ENCODE measurements at regions not wholly inside any gene's neighbourhood (a gene's known extent, or its start where the extent isn't known, plus 50 kb on each side); places are given as distances from the start of the nearest gene placed in this dataset.
"Not testable (repeated sequence)": the region's sequence is repeated elsewhere in the genome, so short reads cannot be mapped to it uniquely, and the experiment has no call there.

DNA sequence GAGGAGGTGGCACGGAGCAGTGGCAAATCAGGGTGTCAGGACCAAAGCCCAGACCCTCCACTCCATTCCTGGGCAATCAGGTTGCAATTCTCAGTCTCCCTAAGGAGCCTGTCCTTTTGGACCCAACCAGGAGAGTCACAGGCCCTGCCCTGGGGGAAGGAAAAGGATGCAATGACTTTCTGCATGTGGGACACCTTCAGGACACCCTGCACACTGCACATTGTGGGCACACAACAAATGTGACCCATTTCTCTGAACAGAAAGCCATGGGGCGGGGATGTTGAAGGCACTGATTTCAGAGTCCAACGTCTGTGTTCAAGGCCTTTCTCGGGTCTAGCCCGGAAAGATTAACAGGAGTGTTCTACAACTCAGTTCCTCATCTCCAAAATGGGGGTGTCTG is 286.2 kb upstream of the FOXF1 start:
- no peak for DNase-seq (ENCODE audit: low read depth in 2 of 3, low spot score in 2 of 3)

DNA sequence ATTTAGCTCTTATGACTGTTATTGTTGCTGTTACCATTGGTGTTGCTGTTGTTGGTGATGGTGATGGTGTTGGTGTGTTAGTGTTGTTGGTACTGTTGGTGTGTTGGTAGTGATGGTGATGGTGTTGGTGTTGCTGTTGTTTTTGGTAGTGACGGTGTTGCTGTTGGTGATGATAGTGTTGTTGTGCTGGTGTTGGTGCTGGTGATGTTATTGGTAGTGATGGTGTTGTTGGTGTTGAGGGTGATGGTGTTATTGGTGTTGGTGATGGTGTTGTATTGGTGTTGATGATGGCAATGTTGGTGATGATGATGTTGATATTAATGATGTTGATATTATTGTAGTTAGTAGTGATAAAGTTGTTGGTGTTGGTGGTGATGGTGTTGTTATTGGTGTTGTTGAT is 285.7 kb upstream of the FOXF1 start:
- DNase-seq (ENCODE audit: low read depth in 2 of 3, low spot score in 2 of 3), result no peak

DNA sequence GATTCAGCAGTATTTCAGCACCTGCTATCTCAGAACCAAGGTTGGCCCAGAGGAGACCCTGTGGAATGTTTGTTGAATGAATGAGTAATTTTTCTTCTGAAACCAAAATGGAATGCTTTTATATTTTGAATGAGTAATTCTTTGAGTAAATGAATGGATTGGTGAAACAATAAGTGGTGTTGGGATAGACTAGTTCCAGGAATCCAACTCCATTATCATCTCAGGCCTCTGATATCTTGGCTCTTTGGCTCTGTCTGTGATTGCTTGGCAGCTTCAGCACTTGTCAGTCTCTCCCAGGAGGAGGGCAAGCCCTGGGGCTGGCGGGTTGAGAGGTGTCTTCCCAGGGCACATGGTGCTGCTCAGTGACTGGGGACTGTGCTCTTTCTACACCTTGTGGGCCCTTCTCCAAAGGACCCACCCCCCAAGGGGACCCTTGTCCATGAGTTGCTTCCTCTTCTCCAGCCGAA is 284.4 kb upstream of the FOXF1 start:
- DNase-seq (ENCODE audit: low read depth in 2 of 3, low spot score in 2 of 3), result no peak

GRCh38 chr16:86227041-86227440 is 283.3 kb upstream of the FOXF1 start:
- DNase-seq (ENCODE audit: low read depth in 2 of 3, low spot score in 2 of 3), result no peak

GRCh38 chr16:86227801-86228200 is 282.5 kb upstream of the FOXF1 start:
- no peak for DNase-seq (ENCODE audit: low read depth in 2 of 3, low spot score in 2 of 3)

GRCh38 chr16:86228713-86229112 is 281.6 kb upstream of the FOXF1 start:
- DNase-seq (ENCODE audit: low read depth in 2 of 3, low spot score in 2 of 3), result no peak

GRCh38 chr16:86229283-86229682 is 281.0 kb upstream of the FOXF1 start:
- no peak for DNase-seq (ENCODE audit: low read depth in 2 of 3, low spot score in 2 of 3)

GRCh38 chr16:86229866-86230656 is 280.3 kb upstream of the FOXF1 start:
- no peak for DNase-seq (ENCODE audit: low read depth in 2 of 3, low spot score in 2 of 3)

DNA sequence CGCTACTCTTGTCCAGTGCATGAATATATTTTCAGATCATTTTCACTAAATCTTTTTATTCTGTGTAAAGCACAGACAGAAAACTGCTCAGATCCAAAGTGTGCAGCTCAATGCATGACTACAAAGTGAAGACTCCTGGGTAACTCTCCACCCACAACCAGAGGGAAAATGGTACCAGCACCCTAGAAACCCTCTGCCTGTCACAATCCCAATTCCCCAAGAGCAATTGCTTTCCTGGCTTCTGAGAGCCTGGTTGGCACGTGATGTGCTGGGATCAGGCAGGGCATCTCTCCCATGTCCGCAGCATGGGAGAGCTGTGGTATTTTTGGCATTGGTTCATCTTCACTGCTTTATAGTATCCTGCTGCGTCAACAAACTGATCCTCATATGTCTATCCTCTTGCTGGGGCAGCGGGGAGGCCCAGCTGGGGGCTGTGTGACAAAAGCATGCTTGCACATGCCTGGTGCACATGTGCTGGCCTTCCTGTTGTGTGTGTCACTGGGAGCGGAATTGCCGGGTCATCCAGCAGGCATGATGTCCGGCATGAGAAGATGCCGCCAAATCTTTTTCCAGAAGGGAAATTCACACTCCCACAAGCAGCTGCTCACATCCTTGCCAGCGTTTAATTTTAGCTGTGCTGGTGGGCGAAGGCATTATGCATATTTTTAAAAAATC is 278.9 kb upstream of the FOXF1 start:
- DNase-seq (ENCODE audit: low read depth in 2 of 3, low spot score in 2 of 3), result no peak

DNA sequence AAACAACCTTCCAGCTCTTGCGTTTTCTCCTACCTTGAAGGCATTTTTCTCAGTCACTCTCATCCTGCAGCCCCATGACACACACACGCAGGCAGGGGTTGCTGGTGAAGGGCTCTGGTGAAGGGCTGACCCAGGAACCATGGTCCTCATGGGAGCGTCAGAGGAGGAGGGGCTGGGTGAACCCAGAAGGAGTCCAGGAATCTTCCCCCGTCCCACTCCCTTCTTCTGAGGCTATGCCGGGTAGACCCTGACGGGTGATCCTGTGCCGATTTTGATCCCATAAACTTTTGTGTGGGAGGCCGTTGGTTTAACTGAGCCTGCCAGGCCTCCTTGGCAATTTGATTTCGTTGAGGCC is 278.4 kb upstream of the FOXF1 start:
- no peak for DNase-seq (ENCODE audit: low read depth in 2 of 3, low spot score in 2 of 3)

GRCh38 chr16:86232496-86232895 is 277.8 kb upstream of the FOXF1 start:
- no peak for DNase-seq (ENCODE audit: low read depth in 2 of 3, low spot score in 2 of 3)

DNA sequence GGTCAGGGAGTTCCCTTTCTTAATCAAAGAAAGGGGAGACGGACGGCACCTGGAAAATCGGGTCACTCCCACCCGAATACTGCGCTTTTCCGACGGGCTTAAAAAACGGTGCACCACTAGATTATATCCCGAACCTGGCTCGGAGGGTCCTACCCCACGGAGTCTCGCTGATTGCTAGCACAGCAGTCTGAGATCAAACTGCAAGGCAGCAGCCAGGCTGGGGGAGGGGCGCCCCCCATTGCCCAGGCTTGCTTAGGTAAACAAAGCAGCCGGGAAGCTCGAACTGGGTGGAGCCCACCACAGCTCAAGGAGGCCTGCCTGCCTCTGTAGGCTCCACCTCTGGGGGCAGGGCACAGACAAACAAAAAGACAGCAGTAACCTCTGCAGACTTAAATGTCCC is 276.8 kb upstream of the FOXF1 start:
- DNase-seq (ENCODE audit: low read depth in 2 of 3, low spot score in 2 of 3), result not testable (repeated sequence)

DNA sequence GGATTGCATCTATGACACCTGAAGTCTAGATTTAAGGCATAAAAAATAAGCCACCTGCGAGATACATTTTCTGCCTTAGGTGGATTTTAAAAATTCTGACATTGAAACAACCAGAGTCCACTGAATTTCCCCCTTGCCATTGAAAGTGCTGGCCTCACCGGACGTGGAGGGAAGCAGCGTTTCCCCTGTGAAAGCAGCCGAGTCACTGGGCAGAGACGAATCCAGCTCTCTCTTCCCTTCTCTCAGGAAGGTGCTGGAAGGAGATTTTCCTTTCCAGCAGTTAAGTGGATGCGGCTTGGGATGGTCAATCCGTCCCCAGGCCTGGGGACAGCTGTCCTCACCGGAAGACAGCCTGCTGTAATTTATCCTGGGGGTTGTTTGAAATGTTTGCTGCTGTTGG is 270.9 kb upstream of the FOXF1 start:
- DNase-seq (ENCODE audit: low read depth in 2 of 3, low spot score in 2 of 3), result no peak

DNA sequence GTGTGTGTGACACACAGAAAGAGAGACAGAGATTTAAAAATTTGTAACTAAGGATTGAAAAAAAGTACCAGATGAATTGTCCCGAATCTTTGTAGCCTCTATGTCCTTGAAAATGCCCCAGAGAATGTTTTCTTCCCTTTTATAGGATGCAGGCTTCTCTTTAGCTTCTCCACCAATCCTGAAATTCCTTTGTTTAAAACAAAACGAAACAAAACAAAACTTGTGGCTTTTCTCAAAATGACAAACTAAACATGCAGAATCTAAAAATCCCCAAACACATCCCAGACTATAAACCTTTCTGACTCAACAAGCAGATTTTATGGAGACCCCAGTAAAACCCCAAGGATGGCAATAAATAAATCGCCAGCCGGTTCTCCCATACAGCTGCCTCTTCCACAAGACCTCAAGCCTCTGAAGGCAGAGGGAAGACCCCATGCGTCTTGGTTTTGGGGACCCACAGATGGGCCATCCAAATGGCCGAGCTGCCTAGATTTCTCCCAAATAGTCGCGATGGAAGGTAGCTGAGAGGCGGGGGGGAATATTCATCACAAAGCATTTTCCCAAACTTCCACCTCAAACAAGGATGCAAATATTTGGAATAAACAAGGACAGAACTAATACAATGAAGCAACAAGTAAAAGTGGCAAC is 269.5 kb upstream of the FOXF1 start:
- DNase-seq (ENCODE audit: low read depth in 2 of 3, low spot score in 2 of 3), result no peak

- no peak for DNase-seq (ENCODE audit: low read depth in 2 of 3, low spot score in 2 of 3)
Observed at GRCh38 chr16:86241681-86242080, 268.6 kb upstream of the FOXF1 start.

DNA sequence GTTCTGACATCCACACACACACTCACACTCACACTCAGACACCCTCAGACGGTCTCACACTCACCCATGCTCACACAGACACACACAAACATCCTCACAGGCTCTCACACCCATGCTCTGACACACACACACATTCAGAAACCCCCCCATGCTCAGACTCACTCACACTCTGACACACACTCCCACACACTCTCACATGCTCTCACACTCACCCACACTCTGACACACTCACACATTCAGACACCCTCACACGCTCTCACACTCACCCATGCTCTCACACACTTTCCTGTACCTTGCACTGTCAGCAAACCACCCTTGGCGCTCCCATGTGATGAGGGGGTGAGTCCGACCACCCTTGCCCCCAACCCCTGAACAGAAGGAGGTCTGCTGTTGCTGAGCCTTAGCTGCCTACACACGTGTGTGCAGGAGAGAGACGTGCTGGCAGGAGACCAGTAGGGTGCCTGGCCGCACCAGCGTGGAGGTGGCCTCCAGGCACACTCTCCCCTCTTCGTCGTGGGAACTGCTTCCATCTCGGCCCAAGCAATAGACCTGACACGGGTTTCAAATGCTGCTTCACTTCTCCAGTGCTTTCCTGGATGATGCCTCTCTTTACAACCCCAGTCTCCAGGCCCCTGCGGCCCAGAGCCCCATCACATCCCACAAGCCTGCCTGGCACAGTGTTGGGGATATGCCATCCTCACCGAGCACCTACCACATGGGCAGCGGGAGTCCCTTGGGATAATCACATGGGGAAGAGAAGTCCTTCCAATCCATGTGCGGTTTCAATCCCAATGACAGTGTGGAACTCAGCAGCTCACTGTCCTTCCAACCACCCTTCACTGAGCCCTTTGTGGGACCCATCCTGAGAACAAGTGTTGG is 267.8 kb upstream of the FOXF1 start:
- no peak for DNase-seq (ENCODE audit: low read depth in 2 of 3, low spot score in 2 of 3)

GRCh38 chr16:86243123-86243473 is 267.2 kb upstream of the FOXF1 start:
- DNase-seq (ENCODE audit: low read depth in 2 of 3, low spot score in 2 of 3), result no peak

GRCh38 chr16:86243571-86244154 is 266.7 kb upstream of the FOXF1 start:
- no peak for DNase-seq (ENCODE audit: low read depth in 2 of 3, low spot score in 2 of 3)

GRCh38 chr16:86244158-86244557 is 266.2 kb upstream of the FOXF1 start:
- DNase-seq (ENCODE audit: low read depth in 2 of 3, low spot score in 2 of 3), result no peak

GRCh38 chr16:86244936-86245335 is 265.4 kb upstream of the FOXF1 start:
- no peak for DNase-seq (ENCODE audit: low read depth in 2 of 3, low spot score in 2 of 3)

- no peak for DNase-seq (ENCODE audit: low read depth in 2 of 3, low spot score in 2 of 3)
Observed at GRCh38 chr16:86245351-86245750, 265.0 kb upstream of the FOXF1 start.

All from activated CD8-positive, alpha-beta memory T cell treated with anti-CD3 and anti-CD28 coated beads for 48 hours (primary cell).